ENCODE measurements at regions not wholly inside any gene's neighbourhood (a gene's known extent, or its start where the extent isn't known, plus 50 kb on each side); places are given as distances from the start of the nearest gene placed in this dataset.

DNA sequence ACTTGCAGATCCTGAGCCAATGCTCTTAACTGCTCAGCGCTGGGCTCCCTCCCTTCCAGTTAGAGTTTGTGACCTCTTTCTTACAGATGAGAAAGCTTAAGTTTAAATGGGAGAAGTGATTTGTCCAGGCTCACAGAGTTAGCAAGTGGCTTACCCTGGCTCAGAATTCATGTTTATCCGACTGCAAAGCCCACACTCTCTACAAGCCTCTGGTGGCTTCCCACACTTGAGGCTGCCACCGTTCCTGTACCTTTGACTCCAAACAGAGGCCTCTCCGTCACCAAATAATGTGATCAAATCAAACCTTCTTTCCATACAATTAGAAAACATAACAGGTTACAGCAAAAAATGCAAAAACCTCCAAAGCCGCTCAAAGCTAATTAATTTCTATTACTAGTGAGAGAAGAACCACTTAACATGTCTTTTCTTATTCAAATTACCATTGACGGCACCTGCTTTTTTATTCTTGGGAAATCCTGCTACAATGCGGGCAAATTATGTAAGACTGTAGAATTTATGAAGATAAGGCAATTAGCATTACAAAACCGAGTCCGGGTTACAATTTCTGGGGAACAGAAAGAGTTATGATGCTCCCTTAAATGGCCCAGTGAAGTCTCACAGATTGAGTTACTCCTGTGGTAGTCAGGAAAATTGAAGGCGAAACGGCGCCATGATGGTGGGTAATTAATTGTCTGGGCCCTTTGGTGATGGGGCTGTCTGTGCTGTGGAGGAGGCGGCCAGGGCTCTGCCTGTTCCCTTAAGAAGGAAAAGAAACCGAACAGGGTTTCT is 324.3 kb upstream of the POU3F1 start:
- DNase-seq (ENCODE audit: extremely low read depth, low read depth, low spot score), result no peak

DNA sequence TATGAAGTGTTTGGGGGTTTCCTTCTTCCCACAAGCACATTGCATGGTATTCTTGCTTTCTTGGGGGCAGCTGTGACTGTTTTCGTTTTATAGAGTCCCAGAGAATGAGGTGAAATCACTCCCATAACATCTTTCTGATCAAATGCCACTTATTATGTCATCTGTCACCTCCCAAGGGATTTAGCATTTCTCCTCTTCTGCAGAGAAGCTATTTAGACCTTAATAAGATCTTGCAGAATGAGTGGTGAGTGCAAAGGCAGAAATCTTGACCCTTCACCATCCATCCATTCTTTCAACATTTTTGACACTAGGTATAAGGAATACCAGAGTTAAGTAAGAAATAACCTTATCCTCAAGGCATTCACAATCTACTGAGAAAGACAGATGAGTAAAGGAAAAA is 318.6 kb upstream of the POU3F1 start:
- no peak for DNase-seq (ENCODE audit: extremely low read depth, low read depth, low spot score)

DNA sequence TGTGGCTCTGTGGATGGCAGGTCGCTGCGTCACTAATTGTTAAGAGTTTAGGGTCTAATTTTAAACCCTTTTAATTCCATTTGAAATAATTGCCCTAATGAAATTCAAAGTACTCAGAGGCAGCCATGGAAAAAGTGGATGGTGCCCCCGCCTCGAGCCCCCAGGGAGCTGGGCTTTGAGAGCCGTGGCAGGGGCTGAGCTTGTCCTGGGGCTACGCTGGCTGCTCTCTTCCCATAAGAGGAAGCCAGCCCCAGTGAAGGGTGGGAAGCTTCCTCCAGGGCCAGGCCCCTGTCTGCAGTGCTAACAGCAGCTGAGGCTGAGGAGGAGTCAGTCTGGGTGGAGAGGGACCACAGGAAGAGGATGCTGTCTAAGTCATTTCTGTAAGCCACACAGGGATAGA is 315.0 kb upstream of the POU3F1 start:
- no peak for DNase-seq (ENCODE audit: extremely low read depth, low read depth, low spot score)

DNA sequence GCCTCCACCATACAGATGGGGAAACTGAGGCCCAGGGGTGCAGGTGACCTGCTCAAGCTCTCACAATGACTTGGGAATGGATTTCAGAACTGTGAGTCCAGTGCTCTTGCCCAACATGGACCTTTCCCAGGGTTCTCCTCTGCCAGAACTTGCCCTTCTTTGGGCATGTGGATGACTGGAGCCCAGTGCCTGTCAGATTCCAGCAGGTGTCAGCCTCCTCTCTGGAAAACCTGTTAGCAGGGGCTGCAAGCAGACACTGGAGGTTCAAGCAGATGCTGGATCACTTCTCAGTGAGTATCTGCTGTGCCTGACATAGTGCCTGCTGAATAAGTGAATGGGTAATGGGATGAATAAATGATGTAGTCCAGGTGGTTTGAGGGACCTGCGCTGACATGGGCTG is 314.2 kb upstream of the POU3F1 start:
- DNase-seq (ENCODE audit: extremely low read depth, low read depth, low spot score), result no peak

DNA sequence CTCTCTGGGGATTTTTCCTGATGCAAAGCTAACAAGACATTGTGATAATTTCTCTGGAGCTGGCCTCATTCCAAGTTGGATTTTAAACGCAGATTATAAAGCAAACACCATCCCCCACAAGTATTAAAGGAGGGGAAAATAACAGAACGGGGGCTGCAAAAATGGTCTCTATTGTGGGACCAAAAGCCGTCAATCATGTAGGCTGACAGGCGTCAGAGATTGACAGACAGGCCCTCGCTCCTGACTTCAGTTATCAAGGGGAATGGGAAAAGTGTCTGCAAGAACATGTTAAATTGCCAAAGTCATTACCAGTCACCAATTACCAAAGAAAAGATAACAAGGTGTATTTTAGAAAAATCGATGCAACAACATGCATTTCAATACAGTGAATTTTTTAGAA is 307.4 kb upstream of the POU3F1 start:
- no peak for DNase-seq (ENCODE audit: extremely low read depth, low read depth, low spot score)

DNA sequence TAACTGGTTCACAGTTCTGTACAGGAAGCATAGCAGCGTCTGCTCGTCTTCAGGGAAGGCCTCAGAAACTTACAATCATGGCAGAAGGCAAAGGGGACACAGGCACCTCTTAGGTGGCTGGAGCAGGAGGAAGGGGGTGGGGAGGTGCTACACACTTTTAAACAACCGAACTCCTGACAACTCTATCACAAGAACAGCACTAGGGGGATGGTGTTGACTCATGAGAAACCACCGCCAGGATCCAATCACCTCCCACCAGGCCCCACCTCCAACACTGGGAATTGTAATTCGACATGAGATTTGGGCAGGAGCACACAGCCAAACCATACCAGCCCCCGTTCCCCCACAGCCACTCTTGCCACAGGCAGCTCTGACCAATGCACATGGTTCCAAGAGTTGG is 306.3 kb upstream of the POU3F1 start:
- DNase-seq (ENCODE audit: extremely low read depth, low read depth, low spot score), result no peak

DNA sequence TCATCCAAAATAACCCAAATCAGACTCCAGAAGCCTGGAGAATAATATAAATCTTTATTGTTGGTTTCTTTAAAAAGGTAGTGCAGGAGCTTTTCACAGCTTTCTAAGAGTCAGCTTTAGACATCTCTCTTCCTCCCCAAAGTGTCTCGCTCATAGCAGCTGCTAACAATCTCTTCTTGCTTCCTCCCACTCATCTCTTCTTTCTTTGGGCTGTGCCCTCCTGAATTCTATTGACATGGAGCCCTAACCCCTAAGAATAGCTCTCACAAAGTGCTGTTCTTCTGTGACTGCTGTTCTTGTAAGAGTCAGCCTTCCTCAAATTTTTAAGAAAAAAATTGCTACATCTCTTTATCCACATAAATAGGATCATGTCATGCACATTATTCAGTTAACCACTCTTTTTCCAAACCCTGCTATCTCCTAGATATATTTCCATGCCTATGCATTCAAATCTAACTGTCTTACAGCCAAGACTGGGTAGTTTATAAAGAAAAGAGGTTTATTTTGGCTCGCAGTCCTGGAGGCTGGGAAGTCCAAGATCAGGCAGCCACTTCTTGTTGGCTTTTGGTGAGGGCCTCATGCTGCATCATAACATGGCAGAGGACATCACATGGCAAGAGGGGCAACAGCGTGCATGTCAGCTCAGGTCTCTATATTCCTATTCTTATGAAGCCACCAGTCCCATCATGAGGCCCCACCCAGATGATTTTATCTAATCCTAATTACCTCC is 301.0 kb upstream of the POU3F1 start:
- DNase-seq (ENCODE audit: extremely low read depth, low read depth, low spot score), result no peak

DNA sequence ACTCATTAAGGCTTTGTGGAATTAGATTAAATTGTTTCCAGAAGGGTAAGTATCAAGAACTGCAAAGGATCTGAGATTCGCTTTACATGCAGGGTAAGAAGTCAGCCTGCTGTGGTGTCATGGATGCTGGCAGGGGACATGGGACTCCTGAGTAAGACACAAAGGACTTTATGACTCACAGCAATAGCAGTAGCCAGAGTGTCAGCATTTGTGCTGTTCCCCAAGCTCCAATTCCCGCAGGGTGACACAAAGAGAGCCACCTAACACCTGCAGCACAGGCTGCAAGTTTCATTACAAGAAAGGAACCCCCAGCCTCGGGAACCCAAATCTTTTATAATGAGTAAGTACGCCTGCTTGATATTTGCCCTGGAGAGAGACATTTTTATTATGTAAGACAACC is 298.1 kb upstream of the POU3F1 start:
- no peak for DNase-seq (ENCODE audit: extremely low read depth, low read depth, low spot score)

DNA sequence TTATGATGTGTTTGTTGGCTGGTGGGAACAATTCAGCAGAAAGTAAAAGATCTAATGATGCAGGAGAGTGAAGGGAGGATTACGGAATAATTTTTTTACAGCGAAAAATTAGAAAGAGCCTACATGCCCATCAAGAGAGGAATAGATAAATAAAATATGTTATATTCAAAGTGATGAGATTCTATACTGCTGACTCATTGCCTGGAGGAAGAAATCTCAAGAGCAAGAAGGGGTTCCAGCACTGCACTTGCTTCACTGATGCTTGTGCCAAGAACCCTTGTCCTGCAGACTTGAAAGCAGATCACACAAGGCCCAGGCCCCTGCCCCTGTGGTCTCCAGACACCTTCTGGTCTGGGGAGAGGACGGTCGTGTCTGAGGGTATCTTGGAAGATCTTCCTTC is 295.1 kb upstream of the POU3F1 start:
- DNase-seq (ENCODE audit: extremely low read depth, low read depth, low spot score), result no peak

DNA sequence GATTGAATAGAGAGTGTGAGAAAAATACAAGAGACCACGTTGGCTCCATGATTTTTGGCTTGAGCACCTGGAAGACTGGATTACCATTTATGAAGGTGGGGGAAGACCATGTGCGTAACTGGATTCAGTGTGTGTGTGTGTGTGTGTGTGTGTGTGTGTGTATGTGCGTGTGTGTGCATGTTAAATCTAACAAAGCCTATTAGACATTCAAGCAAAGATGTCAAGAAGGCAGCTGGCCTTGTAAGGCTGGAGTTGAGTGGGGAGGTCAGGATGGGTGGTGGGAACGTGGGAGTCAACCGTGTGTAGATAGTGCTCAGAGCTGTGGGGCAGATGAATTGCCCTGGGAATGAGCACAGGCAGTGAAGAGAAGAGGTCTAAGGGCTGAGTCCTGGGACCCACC is 293.8 kb upstream of the POU3F1 start:
- DNase-seq (ENCODE audit: extremely low read depth, low read depth, low spot score), result no peak

DNA sequence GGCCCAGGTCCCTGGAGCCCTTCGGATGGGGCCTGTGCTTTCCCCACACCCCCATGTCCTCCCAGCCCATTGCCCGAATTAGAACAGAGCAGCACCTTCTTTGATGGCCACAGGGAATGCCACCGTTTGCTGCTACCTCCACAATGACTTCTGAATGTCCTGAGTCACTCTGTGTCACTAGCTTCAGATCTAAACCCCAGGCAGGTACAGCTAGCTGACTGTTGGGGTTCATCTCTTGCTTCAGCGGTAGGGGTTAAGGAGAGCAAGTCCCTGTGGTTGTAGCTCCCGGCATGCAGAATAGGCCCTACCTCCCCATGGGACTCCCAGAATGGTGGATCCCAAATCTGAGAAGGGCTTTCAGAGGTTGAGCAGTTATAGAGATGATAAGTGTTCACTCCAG is 291.1 kb upstream of the POU3F1 start:
- DNase-seq (ENCODE audit: extremely low read depth, low read depth, low spot score), result no peak

DNA sequence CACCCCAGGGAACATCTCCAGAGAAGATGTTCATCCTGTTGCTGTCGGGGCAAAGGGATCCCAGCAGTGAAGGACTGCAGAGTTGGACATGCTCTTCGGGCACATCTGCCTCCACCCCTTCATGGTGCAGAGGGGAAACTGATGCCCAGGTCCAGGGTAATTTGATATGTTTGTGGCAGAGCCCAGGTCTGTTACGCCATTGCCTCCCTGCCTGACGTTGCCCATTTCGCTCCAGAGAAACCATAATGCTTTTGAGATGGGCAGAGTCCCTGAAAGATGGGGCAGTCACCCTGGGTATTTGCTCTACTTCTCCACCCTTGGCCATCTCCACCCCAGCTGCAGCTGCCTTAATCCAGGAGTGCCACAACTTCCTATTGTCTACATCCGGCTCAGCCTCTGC is 290.4 kb upstream of the POU3F1 start:
- no peak for DNase-seq (ENCODE audit: extremely low read depth, low read depth, low spot score)

DNA sequence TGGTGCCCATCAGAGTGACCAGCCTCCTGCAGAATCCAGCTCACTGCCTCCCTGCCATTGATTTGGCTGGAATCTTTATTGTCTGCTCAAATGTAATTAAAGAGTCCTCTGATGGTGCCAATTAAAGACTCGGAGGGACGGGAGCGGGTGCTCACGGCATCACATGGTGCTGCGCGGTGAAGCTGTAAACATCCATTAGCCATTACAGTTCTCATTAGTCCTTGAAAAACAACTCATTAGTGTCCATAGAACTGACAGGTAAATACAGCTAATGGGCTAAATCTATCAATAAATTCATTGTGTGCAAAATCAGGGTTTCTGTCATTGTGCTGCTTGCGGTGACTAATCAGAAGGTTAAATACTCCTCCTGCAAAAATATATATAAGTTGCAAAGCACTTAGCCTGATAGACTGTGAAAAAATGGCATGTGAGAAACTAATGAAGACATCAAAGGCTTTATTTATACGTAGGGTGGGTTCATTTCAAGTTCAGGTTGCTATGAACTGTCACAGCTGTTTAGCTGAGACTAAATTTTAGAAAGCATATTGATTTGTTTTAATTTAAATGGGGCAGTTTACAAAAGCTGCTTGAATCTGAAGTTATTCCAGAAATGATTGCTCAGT is 289.8 kb upstream of the POU3F1 start:
- no peak for DNase-seq (ENCODE audit: extremely low read depth, low read depth, low spot score)

DNA sequence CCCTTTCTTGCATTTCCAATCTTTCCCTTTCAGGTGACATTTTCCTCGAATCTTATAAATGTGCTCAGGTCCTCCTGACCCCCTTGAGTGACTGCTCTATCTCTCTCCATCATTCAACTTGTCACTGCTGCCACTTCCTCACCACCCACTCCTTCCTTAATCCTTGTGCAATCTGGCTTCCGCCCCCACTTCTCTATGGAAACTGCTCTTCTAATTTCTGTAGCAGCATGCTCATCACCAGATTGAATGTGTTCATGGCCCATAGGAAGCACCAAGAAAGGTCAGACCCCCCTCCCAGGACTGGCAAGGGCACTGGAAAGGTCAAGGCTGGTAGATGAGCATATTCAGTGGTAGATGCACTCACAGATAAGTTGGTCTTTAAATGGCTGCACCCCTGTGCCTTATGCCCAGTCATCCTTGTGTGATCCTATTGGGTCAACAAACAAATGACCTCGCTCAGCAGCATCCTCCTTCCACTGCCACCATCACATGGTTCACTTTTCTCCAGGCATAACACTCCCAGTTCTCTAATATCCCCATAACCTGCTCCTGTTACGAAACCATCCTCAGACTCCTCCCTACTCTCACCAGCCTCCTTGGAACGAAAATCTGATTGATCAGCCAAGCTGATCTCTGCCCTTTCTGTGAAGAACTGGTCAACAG is 288.5 kb upstream of the POU3F1 start:
- no peak for DNase-seq (ENCODE audit: extremely low read depth, low read depth, low spot score)

DNA sequence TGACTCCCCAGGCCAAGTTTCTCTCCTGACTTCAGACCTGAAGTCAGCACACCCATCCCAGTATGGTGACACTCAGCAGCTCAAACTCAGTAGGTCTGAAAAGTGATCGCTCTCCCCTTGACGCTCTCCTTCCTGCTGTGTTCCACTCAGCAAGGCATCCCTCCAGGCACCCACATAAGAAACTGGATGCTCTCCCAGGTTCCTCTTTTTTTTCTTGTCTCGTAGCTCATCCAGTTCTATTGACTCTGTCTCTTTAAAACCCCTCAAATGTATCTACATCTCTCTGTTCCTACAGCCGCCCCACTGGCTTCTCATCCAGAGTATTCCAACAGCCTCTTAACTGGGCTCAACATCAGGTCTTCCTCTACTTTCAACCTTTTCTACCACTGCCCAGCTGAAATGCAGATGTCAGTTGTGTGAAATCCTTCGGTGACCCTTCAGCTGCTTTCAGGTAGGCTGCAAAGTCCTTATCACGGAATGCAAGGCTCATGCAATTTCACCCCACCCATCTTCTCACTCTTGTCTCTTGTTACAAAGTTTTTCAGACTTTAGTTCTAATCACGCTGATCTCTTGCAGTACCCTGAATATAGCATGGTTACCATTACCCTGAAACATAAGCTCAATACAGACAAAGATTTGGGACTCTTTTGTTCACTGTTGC is 286.2 kb upstream of the POU3F1 start:
- DNase-seq (ENCODE audit: extremely low read depth, low read depth, low spot score), result no peak

DNA sequence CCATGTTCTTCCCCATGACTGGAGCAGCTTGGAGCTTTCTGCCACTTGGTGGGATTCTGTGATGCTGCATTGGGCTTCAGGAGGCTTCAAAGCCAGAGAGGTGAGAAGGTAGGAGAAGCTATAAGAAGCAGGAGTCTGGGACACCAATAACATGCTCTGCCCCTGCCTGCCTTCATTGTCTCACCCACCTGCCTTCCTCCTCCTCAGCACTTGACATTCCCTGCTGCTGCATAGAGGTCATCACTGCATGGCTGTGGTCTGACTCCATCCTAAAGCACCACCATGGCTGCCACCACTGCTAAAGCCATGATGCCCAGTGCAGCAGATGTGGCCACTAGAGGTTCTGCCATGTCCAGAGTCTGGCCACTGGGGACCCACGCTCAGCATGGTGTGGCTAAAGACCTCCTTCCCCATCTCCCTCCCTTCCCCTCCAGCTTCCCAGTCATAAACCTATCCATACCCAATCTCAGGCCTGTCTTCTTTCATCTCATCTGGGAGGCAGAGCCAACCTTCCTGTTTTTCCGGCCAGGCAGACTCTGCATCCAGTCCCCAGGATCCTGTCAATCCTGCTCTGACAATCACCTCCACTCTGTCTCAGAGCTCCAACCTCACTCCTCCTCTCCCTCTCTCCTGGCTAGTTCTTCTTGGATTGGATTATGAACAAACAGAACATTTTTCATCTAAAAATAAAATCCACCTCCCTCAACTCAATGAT is 285.1 kb upstream of the POU3F1 start:
- DNase-seq (ENCODE audit: extremely low read depth, low read depth, low spot score), result no peak

DNA sequence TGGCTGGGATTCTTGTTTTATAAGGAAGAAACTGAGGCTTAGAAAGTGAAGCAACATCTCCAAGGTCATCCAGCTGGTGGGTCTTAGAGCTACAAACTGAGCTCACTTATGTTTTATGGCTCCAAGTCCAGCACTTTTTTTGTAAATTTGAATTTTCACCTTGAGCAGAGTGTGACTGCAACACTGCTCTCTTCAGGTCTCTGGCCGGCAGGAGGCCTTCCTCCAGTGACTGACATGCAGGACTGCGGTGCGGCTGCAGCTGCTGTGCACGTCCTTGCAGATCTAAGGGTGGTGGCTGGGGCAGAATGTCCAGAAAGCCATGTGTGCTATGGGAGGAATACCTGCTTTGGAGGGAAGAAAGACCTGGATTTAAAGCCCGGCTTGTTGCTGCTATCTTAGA is 284.2 kb upstream of the POU3F1 start:
- no peak for DNase-seq (ENCODE audit: extremely low read depth, low read depth, low spot score)

DNA sequence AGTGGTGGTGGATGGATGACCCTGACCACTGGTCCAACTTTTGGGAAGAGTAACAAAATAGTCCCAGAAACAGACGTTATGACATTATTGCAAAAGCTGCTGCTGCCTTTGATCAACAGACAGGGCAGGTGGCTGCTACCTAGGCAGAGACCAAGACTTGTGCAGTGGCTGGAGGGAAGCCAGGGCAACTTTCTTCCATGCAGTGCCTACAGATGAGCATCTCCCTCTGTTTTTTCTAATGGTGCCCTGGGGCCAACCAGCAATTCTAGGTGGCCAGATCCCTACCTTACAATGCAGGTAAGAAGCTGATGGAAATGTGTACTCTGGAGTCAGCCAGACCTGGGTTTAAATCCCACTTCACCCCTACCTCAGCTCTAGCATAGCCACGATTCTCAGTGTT is 283.1 kb upstream of the POU3F1 start:
- DNase-seq (ENCODE audit: extremely low read depth, low read depth, low spot score), result no peak

DNA sequence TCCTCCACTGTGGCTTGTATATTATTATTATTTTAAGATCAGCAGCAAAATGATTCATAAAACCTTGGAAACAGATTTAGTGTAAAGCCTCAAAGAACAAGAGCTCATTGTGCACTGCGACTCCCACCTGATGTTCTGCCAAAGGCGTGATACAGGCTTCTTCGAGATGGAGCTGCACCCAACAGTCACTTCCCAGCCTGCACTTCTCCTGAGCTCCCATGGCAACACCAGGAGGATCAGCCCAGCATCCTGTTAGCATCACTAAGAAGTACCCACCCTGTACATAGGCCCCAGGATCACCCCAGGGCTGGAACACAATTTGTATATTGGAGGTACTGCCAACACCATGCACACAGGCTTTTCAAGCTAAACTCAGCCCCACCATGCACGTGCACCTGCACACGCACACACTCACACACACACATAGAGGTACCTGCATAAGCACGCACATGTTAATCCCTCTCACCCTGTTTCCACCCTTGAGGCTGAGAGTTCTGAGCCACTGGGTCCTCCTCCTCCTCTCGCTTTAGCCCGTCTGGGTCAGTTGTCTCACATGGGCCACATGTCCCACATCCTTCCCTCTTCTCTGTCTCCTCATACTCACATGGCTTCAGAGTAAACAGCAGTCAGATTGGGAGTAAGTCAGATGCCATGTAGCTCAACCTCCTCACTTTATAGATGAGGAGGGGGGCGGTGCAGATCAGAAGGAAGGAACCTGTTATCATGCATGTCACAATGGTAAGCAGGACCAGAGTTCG is 281.9 kb upstream of the POU3F1 start:
- no peak for DNase-seq (ENCODE audit: extremely low read depth, low read depth, low spot score)

DNA sequence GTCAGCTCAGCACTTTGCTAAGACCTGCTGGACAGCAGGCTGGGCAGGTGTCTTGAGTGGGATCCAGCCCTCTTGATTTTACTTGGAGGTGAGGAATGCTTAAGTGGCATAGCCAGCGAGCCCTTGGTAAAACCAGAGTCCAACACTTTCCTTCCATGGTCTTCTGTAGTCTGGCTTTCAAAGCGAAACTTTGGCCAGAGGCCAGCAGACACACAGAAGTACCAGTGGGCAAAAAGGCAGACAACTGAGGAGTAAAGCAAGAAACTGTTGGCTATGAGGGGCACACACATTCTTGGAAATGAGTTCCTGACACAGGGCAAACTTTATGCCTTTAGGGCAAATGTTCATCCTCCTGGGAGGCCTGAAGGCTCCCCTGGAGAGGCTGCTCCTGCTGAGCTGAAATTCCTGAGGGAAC is 281.0 kb upstream of the POU3F1 start:
- no peak for DNase-seq (ENCODE audit: extremely low read depth, low read depth, low spot score)
